HepG2 (cell line): ENCODE measurements at regions not wholly inside any gene's neighbourhood (a gene's known extent, or its start where the extent isn't known, plus 50 kb on each side); places are given as distances from the start of the nearest gene placed in this dataset.

Source experiments
- ATAC-seq: fragments of 200-7000 bp; cut with Tn5 transposase; 3 replicates; pipeline ENCODE4 v1.9.1; 2020; ENCODE audit warnings: mild to moderate bottlenecking, moderate library complexity
- BruUV-seq: library from RNA; stranded (reverse); fragments of 400-500 nt; replicated peaks from 2 replicates; lab custom pipeline; 2021; lab: Mats Ljungman, UMichigan
- CTCF ChIA-PET: fragments of 300-600 bp; formaldehyde crosslinking; extraction: SDS; loops from one replicate; lab custom pipeline; 2021; ENCODE audit warnings: low total read pairs, inconsistent platforms, low intra/inter-chr PET ratio; lab: Yijun Ruan, JAX
- POLR2A ChIA-PET: fragments of 350-600 bp; sonication (Branson Sonifier 250); formaldehyde crosslinking; loops from one replicate; lab custom pipeline; 2020; ENCODE audit warnings: antibody characterized with exemption, inconsistent platforms; lab: Yijun Ruan, JAX
- DNase-seq: peaks from one replicate; pipeline ENCODE4 v3.0.0-alpha.2; 2015; ENCODE audit warnings: low spot score
- FAIRE-seq: peaks from 3 replicates; lab custom pipeline; 2011; peaks lifted over from hg19 to GRCh38; lab: Jason Lieb, UNC
- H2AFZ ChIP-seq: one replicate; pipeline ENCODE4 v1.6.1; 2011; ENCODE audit warnings: low read length, inconsistent platforms
- H3K27ac ChIP-seq: fragments of 300-600 bp; 3 replicates; pipeline ENCODE4 v1.8.0; 2011; ENCODE audit warnings: mixed run types, mild to moderate bottlenecking, mixed read lengths, low read length, inconsistent platforms; ENCODE audit not compliant: insufficient read depth; ENCODE audit errors: extremely low read length
- H3K27me3 ChIP-seq, 2 experiments: fragments of 200-600 bp in 1 of 2; 2 replicates in 1 of 2; 3 replicates in 1 of 2; pipeline versions ENCODE4 v1.6.0 to v1.8.0; 2011; ENCODE audit warnings: low read length in 2 of 2, mild to moderate bottlenecking in 2 of 2, moderate library complexity in 2 of 2, inconsistent platforms in 1 of 2; ENCODE audit not compliant: insufficient read depth in 2 of 2, control insufficient read depth in 1 of 2
- H3K36me3 ChIP-seq, 2 experiments: fragments of 200-600 bp in 1 of 2; replicated peaks in 1 of 2; 2 replicates in 1 of 2; 3 replicates in 1 of 2; pipeline versions ENCODE4 v1.5.1 to v1.8.0; 2011; ENCODE audit warnings: low read length in 2 of 2, inconsistent platforms in 1 of 2; ENCODE audit not compliant: insufficient read depth in 2 of 2, control insufficient read depth in 1 of 2
- H3K4me1 ChIP-seq: 2 replicates; pipeline ENCODE4 v1.5.1; 2012; ENCODE audit warnings: low read length, inconsistent platforms; ENCODE audit not compliant: insufficient read depth
- H3K4me2 ChIP-seq: 2 replicates; pipeline ENCODE4 v1.6.0; 2011; ENCODE audit warnings: low read depth, low read length, inconsistent platforms
- H3K4me3 ChIP-seq, 3 experiments: fragments of 200-600 bp in 1 of 3; sonication (generic), shearing (Covaris generic) in 1 of 3; replicated peaks in 1 of 3; 2 replicates each; pipeline ENCODE4 v1.5.1; 2011 to 2016; ENCODE audit warnings: low read length in 3 of 3, inconsistent platforms in 2 of 3, low read depth in 2 of 3, mild to moderate bottlenecking in 2 of 3, control low read depth in 1 of 3, mixed read lengths in 1 of 3; ENCODE audit not compliant: insufficient read depth in 1 of 3
- H3K79me2 ChIP-seq: one replicate; pipeline ENCODE4 v1.6.1; 2011; ENCODE audit warnings: low read length, inconsistent platforms; ENCODE audit not compliant: insufficient read depth
- H3K9ac ChIP-seq: 2 replicates; pipeline ENCODE4 v1.6.0; 2011; ENCODE audit warnings: mild to moderate bottlenecking, low read depth, low read length, inconsistent platforms; ENCODE audit not compliant: insufficient read depth
- H3K9me3 ChIP-seq: 2 replicates; pipeline ENCODE4 v1.5.1; 2012; ENCODE audit warnings: mild to moderate bottlenecking, low read length
- H4K20me1 ChIP-seq: 2 replicates; pipeline ENCODE4 v1.6.0; 2011; ENCODE audit warnings: inconsistent platforms, mild to moderate bottlenecking, low read length, moderate library complexity; ENCODE audit not compliant: insufficient read depth
- HNF1A ChIP-seq, 2 experiments: sonication (generic) in 1 of 2; formaldehyde crosslinking in 1 of 2; IDR thresholded peaks; 2 replicates each; pipeline versions ENCODE4 v1.4.0 to v1.6.1; 2016 to 2020; ENCODE audit warnings: borderline replicate concordance in 1 of 2, low read depth in 1 of 2, mild to moderate bottlenecking in 1 of 2, missing genetic modification reagents in 1 of 2
- KLF11 ChIP-seq: IDR thresholded peaks from 2 replicates; pipeline ENCODE4 v1.6.1; 2016; ENCODE audit warnings: missing compliant biosample characterization
- KLF16 ChIP-seq, 2 experiments: sonication (generic) in 1 of 2; formaldehyde crosslinking in 1 of 2; IDR thresholded peaks; 2 replicates each; pipeline versions ENCODE4 v1.6.1 to v1.8.0; 2016 to 2023; ENCODE audit warnings: missing genetic modification reagents in 2 of 2, missing compliant biosample characterization in 1 of 2
- MED13 ChIP-seq: sonication (generic); formaldehyde crosslinking; IDR thresholded peaks from 2 replicates; pipeline ENCODE4 v1.5.0; 2020; ENCODE audit warnings: missing genetic modification reagents
- NAIF1 ChIP-seq: sonication (generic); formaldehyde crosslinking; IDR thresholded peaks from 2 replicates; pipeline ENCODE4 v1.5.0; 2020; ENCODE audit warnings: mild to moderate bottlenecking, missing genetic modification reagents, borderline replicate concordance
- NR3C1 ChIP-seq: sonication (generic); formaldehyde crosslinking; IDR thresholded peaks from 2 replicates; pipeline ENCODE4 v1.4.0; 2020; ENCODE audit warnings: missing genetic modification reagents
- RARG ChIP-seq: sonication (generic); formaldehyde crosslinking; IDR thresholded peaks from 2 replicates; pipeline ENCODE4 v1.4.0; 2020; ENCODE audit warnings: low read depth, mild to moderate bottlenecking, missing genetic modification reagents
- REL ChIP-seq: sonication (generic); formaldehyde crosslinking; conservative IDR thresholded peaks from 2 replicates; pipeline ENCODE4 v1.8.0; 2022; ENCODE audit warnings: mild to moderate bottlenecking, missing genetic modification reagents, moderate library complexity
- SAFB2 ChIP-seq: sonication (generic); formaldehyde crosslinking; IDR thresholded peaks from 2 replicates; pipeline ENCODE4 v1.5.1; 2020; ENCODE audit warnings: missing genetic modification reagents, low read depth, mild to moderate bottlenecking, borderline replicate concordance
- SCMH1 ChIP-seq: sonication (generic); formaldehyde crosslinking; IDR thresholded peaks from 2 replicates; pipeline ENCODE4 v1.9.0; 2021; ENCODE audit warnings: missing genetic modification reagents, mild to moderate bottlenecking, borderline replicate concordance
- ZBTB14 ChIP-seq: sonication (generic); formaldehyde crosslinking; IDR thresholded peaks from 2 replicates; pipeline ENCODE4 v1.4.0; 2020; ENCODE audit warnings: missing genetic modification reagents
- ZBTB43 ChIP-seq: sonication (generic); formaldehyde crosslinking; conservative IDR thresholded peaks from 2 replicates; pipeline ENCODE4 v1.4.0; 2020; ENCODE audit warnings: missing genetic modification reagents
- ZNF230 ChIP-seq: sonication (generic); formaldehyde crosslinking; IDR thresholded peaks from 2 replicates; pipeline ENCODE4 v1.4.0; 2020; ENCODE audit warnings: mild to moderate bottlenecking, missing genetic modification reagents
- ZNF235 ChIP-seq: sonication (generic); formaldehyde crosslinking; IDR thresholded peaks from 2 replicates; pipeline ENCODE4 v1.8.1; 2023; ENCODE audit warnings: mild to moderate bottlenecking, missing genetic modification reagents, borderline replicate concordance
- ZNF274 ChIP-seq: sonication (generic); formaldehyde crosslinking; IDR thresholded peaks from 2 replicates; pipeline ENCODE4 v1.5.1; 2020; ENCODE audit warnings: mild to moderate bottlenecking, missing genetic modification reagents
- ZNF569 ChIP-seq: sonication (generic); formaldehyde crosslinking; IDR thresholded peaks from 2 replicates; pipeline ENCODE4 v1.5.0; 2020; ENCODE audit warnings: mild to moderate bottlenecking, missing genetic modification reagents, moderate library complexity, borderline replicate concordance
- WGBS: methylation state at CpG from one replicate; pipeline ENCODE4 v1.1.6; 2017; ENCODE audit warnings: low lambda C conversion rate; 5-methylcytosine and 5-hydroxymethylcytosine counted together
- in situ Hi-C: cut with HindIII; loops from 2 replicates; pipeline ENCODE4 v1.10.0; 2017; ENCODE audit warnings: low pct_unique_long_range_greater_than_20kb; ENCODE audit not compliant: extremely low pct_ligation_motif_present
- intact Hi-C: fragments of 100-400 bp; cut with micrococcal nuclease; formaldehyde crosslinking; loops from one replicate; pipeline ENCODE4 v1.10.0; 2022; ENCODE audit not compliant: unreplicated experiment

- no peak overlapping the region for H3K9ac ChIP-seq
- H3K9me3 ChIP-seq = peaks cover 12% of the 10 kb centered on the region
- in situ Hi-C loops = no loop called here
- H2AFZ ChIP-seq = no peak overlapping the region
- no peak overlapping the region for H3K27ac ChIP-seq
- H3K36me3 ChIP-seq = no peaks in the 10 kb centered on the region
- CTCF ChIA-PET = no interaction called here
- POLR2A ChIA-PET = no interaction called here
- DNase-seq (no peak), ATAC-seq (no peak), FAIRE-seq (no peak)
- no TSS peak for BruUV-seq
- no peak overlapping the region for H3K4me3 ChIP-seq
- no CpG with 5 or more reads among the region's 4 CpGs for WGBS
- H3K79me2 ChIP-seq = no peaks in the 10 kb centered on the region
- intact Hi-C loops = no loop called here
- no peaks in the 10 kb centered on the region for H3K4me1 ChIP-seq
- no peak overlapping the region for H3K4me2 ChIP-seq
- no peaks in the 10 kb centered on the region for H4K20me1 ChIP-seq
- no peaks in the 10 kb centered on the region for H3K27me3 ChIP-seq
- TF ChIP-seq REL (no peak), ZBTB14 (no peak), KLF16 (CRISPR knock-in tag; IDR thresholded peaks at IDR 0.05) (no peak), ZNF569 (CRISPR knock-in tag) (no peak), ZNF235 (CRISPR knock-in tag) (no peak), SAFB2 (CRISPR knock-in tag) (no peak), ZNF230 (CRISPR knock-in tag) (no peak), ZNF274 (CRISPR knock-in tag) (no peak), NR3C1 (no peak), ZBTB43 (CRISPR knock-in tag) (no peak), RARG (no peak), SCMH1 (CRISPR knock-in tag) (no peak), NAIF1 (CRISPR knock-in tag) (no peak), KLF11 (CRISPR knock-in tag) (no peak), MED13 (CRISPR knock-in tag) (no peak), HNF1A (IDR thresholded peaks at IDR 0.05; ENCODE audit: low read depth) (no peak), HNF1A (CRISPR knock-in tag; IDR thresholded peaks at IDR 0.05; ENCODE audit: borderline replicate concordance) (no peak)
These were observed 508.0 kb upstream of the ADGRB3 start for GRCh38 chr6:68127074-68127473.
